Endothelial cell (in vitro differentiated cells): ENCODE measurements at regions not wholly inside any gene's neighbourhood (a gene's known extent, or its start where the extent isn't known, plus 50 kb on each side); places are given as distances from the start of the nearest gene placed in this dataset.

ENCODE experiments used
- DNase-seq: peaks from one replicate; pipeline ENCODE4 v3.0.0; 2021; ENCODE audit warnings: low spot score
- H3K27ac Mint-ChIP-seq: one replicate; pipeline ENCODE4 v1.8.0; 2021; ENCODE audit warnings: mixed read lengths, inconsistent platforms; ENCODE audit not compliant: unreplicated experiment
- H3K27me3 Mint-ChIP-seq: one replicate; pipeline ENCODE4 v1.8.0; 2021; ENCODE audit warnings: mild to moderate bottlenecking, moderate library complexity, mixed read lengths, inconsistent platforms; ENCODE audit not compliant: unreplicated experiment
- H3K36me3 Mint-ChIP-seq: one replicate; pipeline ENCODE4 v1.8.0; 2021; ENCODE audit warnings: mild to moderate bottlenecking, low read depth, mixed read lengths, inconsistent platforms; ENCODE audit not compliant: unreplicated experiment
- H3K4me1 Mint-ChIP-seq: one replicate; pipeline ENCODE4 v1.8.0; 2021; ENCODE audit warnings: mild to moderate bottlenecking, mixed read lengths, inconsistent platforms; ENCODE audit not compliant: unreplicated experiment
- H3K4me3 Mint-ChIP-seq: one replicate; pipeline ENCODE4 v1.8.0; 2021; ENCODE audit warnings: mild to moderate bottlenecking, mixed read lengths, inconsistent platforms; ENCODE audit not compliant: unreplicated experiment
- H3K9me3 Mint-ChIP-seq: one replicate; pipeline ENCODE4 v1.8.0; 2021; ENCODE audit warnings: mixed read lengths, inconsistent platforms; ENCODE audit not compliant: unreplicated experiment
- CTCF ChIP-seq: fragments of 200-600 bp; sonication (generic); IDR thresholded peaks from one replicate; pipeline ENCODE4 v1.5.0; 2021; ENCODE audit warnings: antibody characterized with exemption; ENCODE audit not compliant: unreplicated experiment

- no peak for DNase-seq
- Mint-ChIP-seq H3K4me3 (no peak overlapping the region), H3K9me3 (no peaks in the 10 kb centered on the region), H3K27ac (no peak overlapping the region), H3K36me3 (no peaks in the 10 kb centered on the region), H3K27me3 (no peaks in the 10 kb centered on the region), H3K4me1 (no peaks in the 10 kb centered on the region)
- no peak for TF ChIP-seq CTCF
These were observed 181.8 kb upstream of the ELL2 start for GRCh38 chr5:96143450-96143849.

- DNase-seq, result no peak
- H3K4me3 Mint-ChIP-seq, result no peak overlapping the region
- no peaks in the 10 kb centered on the region for H3K9me3 Mint-ChIP-seq
- no peaks in the 10 kb centered on the region for H3K27me3 Mint-ChIP-seq
- no peaks in the 10 kb centered on the region for H3K36me3 Mint-ChIP-seq
- no peak overlapping the region for H3K27ac Mint-ChIP-seq
- H3K4me1 Mint-ChIP-seq, result no peaks in the 10 kb centered on the region
- TF ChIP-seq CTCF, result no peak
These were observed 181.3 kb upstream of the ELL2 start for GRCh38 chr5:96142786-96143434.

- Mint-ChIP-seq H3K9me3 (no peaks in the 10 kb centered on the region), H3K36me3 (no peaks in the 10 kb centered on the region), H3K27me3 (no peaks in the 10 kb centered on the region), H3K4me1 (no peaks in the 10 kb centered on the region), H3K27ac (no peak overlapping the region), H3K4me3 (no peak overlapping the region)
- TF ChIP-seq CTCF, result no peak
- DNase-seq, result no peak
These were observed 180.6 kb upstream of the ELL2 start for GRCh38 chr5:96142184-96142781.

- no peak overlapping the region for H3K4me3 Mint-ChIP-seq
- no peaks in the 10 kb centered on the region for H3K4me1 Mint-ChIP-seq
- H3K27me3 Mint-ChIP-seq, result no peaks in the 10 kb centered on the region
- DNase-seq, result no peak
- no peaks in the 10 kb centered on the region for H3K36me3 Mint-ChIP-seq
- no peaks in the 10 kb centered on the region for H3K9me3 Mint-ChIP-seq
- TF ChIP-seq CTCF, result no peak
- no peak overlapping the region for H3K27ac Mint-ChIP-seq
These were observed 180.1 kb upstream of the ELL2 start for GRCh38 chr5:96141749-96142148.

GRCh38 chr5:96140496-96140895, 178.8 kb upstream of the ELL2 start:
- Mint-ChIP-seq H3K4me3 (no peak overlapping the region), H3K9me3 (no peaks in the 10 kb centered on the region), H3K36me3 (no peaks in the 10 kb centered on the region), H3K4me1 (peaks cover 2% of the 10 kb centered on the region), H3K27ac (no peak overlapping the region), H3K27me3 (no peaks in the 10 kb centered on the region)
- DNase-seq, result no peak
- TF ChIP-seq CTCF, result no peak
